Right lobe of liver (tissue), 6 donors: ENCODE measurements at regions not wholly inside any gene's neighbourhood (a gene's known extent, or its start where the extent isn't known, plus 50 kb on each side); places are given as distances from the start of the nearest gene placed in this dataset.

ENCODE experiments used
- ATAC-seq, 4 donors: fragments of 200-7000 bp; cut with Tn5 transposase; one replicate each; pipeline ENCODE4 v1.9.1; 2020; ENCODE audit warnings: mild to moderate bottlenecking in 4 of 4, moderate library complexity in 4 of 4
- DNase-seq, 3 donors: peaks; one replicate each; pipeline ENCODE4 v3.0.0-alpha.2; 2020
- H3K27ac ChIP-seq, 3 donors: fragments of 200-600 bp; one replicate each; pipeline ENCODE4 v1.8.0; 2022
- H3K27me3 ChIP-seq, 2 donors: fragments of 200-600 bp; one replicate each; pipeline ENCODE4 v1.8.0; 2022
- H3K36me3 ChIP-seq, 4 donors: fragments of 200-600 bp; sonication (generic) in 1 of 4; one replicate each; pipeline versions ENCODE4 v1.5.1 to v1.8.0; 2017 to 2022; ENCODE audit warnings: control low read depth in 1 of 4
- H3K4me1 ChIP-seq, 4 donors: fragments of 200-600 bp; sonication (generic) in 1 of 4; one replicate each; pipeline versions ENCODE4 v1.5.1 to v1.8.0; 2017 to 2022; ENCODE audit warnings: control low read depth in 1 of 4
- H3K4me3 ChIP-seq, 3 donors: fragments of 200-600 bp; one replicate each; pipeline ENCODE4 v1.8.0; 2022
- H3K9me3 ChIP-seq, 4 donors: fragments of 200-600 bp; sonication (generic) in 1 of 4; one replicate each; pipeline versions ENCODE4 v1.5.1 to v1.8.0; 2017 to 2022; ENCODE audit warnings: control low read depth in 1 of 4
- POLR2A ChIP-seq: fragments of 450-650 bp; IDR thresholded peaks from one replicate; pipeline ENCODE4 v1.6.1; 2017; ENCODE audit warnings: antibody characterized with exemption, mild to moderate bottlenecking
- WGBS: methylation state at CpG from one replicate; pipeline ENCODE4 v1.1.6; 2018; ENCODE audit warnings: low coverage, low lambda C conversion rate; ENCODE audit not compliant: insufficient coverage; ENCODE audit errors: missing lambda C conversion rate; 5-methylcytosine and 5-hydroxymethylcytosine counted together
- intact Hi-C, 2 donors: fragments of 100-400 bp; cut with DNase I; formaldehyde crosslinking; loops; one replicate each; pipeline versions ENCODE4 v1.11.2 to v1.14.1; 2022
- TF ChIP-seq, protein P1 (sequence below), 4 donors: fragments of 200-600 bp in 3 of 4; fragments of 450-650 bp in 1 of 4; IDR thresholded peaks; one replicate each; pipeline versions ENCODE4 v1.5.1 to v1.8.0; 2016 to 2022; ENCODE audit warnings: antibody characterized with exemption in 4 of 4, mild to moderate bottlenecking in 2 of 4
- donor health status: DM: no; HTN: yes; CAD: no.
- donor health status: DM: no; HTN: no; CAD: no.
- donor health status: DM: no; HTN: no; CAD: no.
- donor health status: DM: no; HTN: yes; CAD: no.
- donor health status: DM: no; HTN: yes; CAD: no.

DNA sequence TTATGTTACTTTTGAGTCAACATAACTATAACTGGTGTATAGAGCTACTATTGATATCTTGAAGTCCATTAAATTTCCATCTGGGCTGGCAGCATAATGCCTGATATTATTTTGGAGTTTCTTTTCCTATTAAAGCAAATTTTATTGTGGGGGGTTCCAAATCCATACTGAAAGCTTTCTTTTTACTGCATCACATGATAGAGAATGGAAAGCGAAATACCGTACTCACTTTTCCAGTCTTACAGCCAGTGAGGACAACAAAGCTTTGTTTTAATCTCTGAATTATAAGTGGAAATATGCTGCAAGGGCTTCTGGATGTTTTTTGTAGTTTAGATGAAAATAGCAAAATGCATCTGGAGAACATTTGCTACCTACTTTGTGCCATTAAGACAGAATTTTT lies 477.5 kb upstream of the SEMA3D start:
- no peak for TF ChIP-seq POLR2A
- TF ChIP-seq, protein P1, sequence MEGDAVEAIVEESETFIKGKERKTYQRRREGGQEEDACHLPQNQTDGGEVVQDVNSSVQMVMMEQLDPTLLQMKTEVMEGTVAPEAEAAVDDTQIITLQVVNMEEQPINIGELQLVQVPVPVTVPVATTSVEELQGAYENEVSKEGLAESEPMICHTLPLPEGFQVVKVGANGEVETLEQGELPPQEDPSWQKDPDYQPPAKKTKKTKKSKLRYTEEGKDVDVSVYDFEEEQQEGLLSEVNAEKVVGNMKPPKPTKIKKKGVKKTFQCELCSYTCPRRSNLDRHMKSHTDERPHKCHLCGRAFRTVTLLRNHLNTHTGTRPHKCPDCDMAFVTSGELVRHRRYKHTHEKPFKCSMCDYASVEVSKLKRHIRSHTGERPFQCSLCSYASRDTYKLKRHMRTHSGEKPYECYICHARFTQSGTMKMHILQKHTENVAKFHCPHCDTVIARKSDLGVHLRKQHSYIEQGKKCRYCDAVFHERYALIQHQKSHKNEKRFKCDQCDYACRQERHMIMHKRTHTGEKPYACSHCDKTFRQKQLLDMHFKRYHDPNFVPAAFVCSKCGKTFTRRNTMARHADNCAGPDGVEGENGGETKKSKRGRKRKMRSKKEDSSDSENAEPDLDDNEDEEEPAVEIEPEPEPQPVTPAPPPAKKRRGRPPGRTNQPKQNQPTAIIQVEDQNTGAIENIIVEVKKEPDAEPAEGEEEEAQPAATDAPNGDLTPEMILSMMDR (IDR thresholded peaks at IDR 0.05): no peak
- DNase-seq (no peak), ATAC-seq (no peak)
- Histone ChIP-seq H3K27me3 (no peaks in the 10 kb centered on the region), H3K36me3 (no peaks in the 10 kb centered on the region), H3K9me3 (no peaks in the 10 kb centered on the region), H3K4me1 (no peaks in the 10 kb centered on the region), H3K27ac (no peak overlapping the region), H3K4me3 (no peak overlapping the region)
- WGBS: 74% methylated on average over 2 of the region's 2 CpGs
- intact Hi-C loops: no loop called here

DNA sequence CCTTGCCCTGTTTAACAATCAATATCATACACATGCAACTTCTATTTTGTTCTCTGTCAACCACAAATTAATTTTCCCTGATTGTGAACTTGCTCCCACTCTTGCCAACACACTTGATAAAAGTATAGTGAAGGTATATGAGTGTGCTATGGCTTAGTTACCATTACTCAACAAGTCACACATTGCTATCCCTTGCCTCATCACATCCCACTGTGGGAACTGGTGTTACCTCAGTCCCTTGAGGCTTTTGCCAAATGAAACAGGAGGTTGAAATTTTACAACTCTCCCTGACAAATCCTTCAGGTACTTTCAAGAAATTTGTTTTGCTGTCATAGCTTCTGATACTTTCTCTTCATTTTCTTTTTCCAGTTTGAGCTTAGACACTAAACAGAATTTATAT lies 472.5 kb upstream of the SEMA3D start:
- H3K27me3 ChIP-seq: no peaks in the 10 kb centered on the region
- ATAC-seq (no peak), DNase-seq (no peak)
- no peak overlapping the region for H3K27ac ChIP-seq
- no peaks in the 10 kb centered on the region for H3K9me3 ChIP-seq
- no peak overlapping the region for H3K4me3 ChIP-seq
- no peaks in the 10 kb centered on the region for H3K36me3 ChIP-seq
- TF ChIP-seq, protein P1 (IDR thresholded peaks at IDR 0.05): no peak
- TF ChIP-seq POLR2A: no peak
- intact Hi-C loops: no loop called here
- no peaks in the 10 kb centered on the region for H3K4me1 ChIP-seq

DNA sequence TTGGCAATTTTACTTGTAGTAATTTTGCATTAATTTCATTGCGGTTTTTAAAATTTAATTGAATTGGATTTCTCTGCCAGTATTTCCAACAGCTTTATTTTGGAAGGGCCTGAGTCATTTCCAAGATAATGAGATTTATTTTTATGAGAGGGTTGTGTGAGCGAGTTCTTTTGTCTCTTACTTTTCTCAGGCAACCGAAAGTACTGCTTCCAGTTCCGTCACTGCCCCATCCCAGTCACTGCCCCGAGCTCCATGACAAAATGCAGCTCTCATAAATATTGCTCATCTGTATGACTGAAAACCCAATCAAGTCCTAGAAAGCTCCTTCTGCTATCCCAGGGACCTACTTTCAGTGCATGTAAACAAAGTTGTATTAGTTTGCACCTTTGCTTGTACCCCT lies 468.4 kb upstream of the SEMA3D start:
- DNase-seq (no peak), ATAC-seq (no peak)
- no peaks in the 10 kb centered on the region for H3K36me3 ChIP-seq
- TF ChIP-seq POLR2A: no peak
- no peak overlapping the region for H3K27ac ChIP-seq
- H3K4me1 ChIP-seq: no peaks in the 10 kb centered on the region
- peaks cover 0 to 3% (median 0%) of the 10 kb centered on the region in 4 donors for H3K9me3 ChIP-seq
- intact Hi-C loops: no loop called here
- H3K27me3 ChIP-seq: no peaks in the 10 kb centered on the region
- H3K4me3 ChIP-seq: no peak overlapping the region
- 73% methylated on average over 4 of the region's 5 CpGs for WGBS

DNA sequence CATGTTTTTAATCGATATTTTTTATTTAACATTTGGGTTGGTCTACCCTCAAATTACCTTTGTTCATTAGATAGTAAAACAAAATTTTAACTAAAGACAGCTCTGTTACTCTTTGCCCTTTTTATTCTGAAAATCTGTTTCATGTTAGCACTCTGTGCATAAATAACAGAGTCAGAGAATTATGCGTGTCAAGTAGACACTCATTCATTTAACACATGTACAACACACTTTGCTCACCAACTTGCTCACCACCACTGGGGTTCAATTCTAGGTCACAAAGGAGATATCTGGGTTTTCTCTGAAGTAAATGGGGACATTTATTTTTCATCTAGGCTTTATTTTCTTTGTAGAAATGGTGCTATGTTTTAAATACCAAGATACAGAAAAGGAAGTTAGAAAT lies 457.4 kb upstream of the SEMA3D start:
- Histone ChIP-seq H3K4me3 (no peak overlapping the region), H3K27me3 (no peaks in the 10 kb centered on the region), H3K36me3 (no peaks in the 10 kb centered on the region), H3K4me1 (no peaks in the 10 kb centered on the region), H3K27ac (no peak overlapping the region), H3K9me3 (no peaks in the 10 kb centered on the region)
- 66% methylated on average over 2 of the region's 2 CpGs for WGBS
- TF ChIP-seq, protein P1 (IDR thresholded peaks at IDR 0.05): no peak
- no peak for TF ChIP-seq POLR2A
- ATAC-seq: no peak
- intact Hi-C loops: no loop called here
- no peak for DNase-seq

DNA sequence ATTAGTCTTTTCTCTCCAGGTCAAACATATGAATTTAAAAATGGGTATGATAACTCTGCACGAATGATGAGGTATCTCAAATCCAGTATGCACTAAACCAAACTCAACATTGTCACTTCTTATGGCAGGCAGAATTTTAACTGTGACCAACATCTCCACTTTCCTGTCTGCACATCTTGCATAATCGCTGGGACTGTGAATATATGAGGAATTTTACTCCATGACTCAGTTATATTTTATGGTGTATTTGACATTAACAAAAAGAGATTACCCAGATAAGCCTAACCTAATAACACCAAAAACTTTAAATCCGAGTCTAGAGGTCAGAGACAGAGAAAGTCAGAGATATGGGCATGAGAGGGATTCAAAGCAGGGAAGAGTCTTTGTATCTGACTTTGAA lies 454.5 kb upstream of the SEMA3D start:
- DNase-seq: no peak
- Histone ChIP-seq H3K36me3 (no peaks in the 10 kb centered on the region), H3K27me3 (no peaks in the 10 kb centered on the region), H3K9me3 (no peaks in the 10 kb centered on the region), H3K4me1 (no peaks in the 10 kb centered on the region), H3K4me3 (no peak overlapping the region), H3K27ac (no peak overlapping the region)
- TF ChIP-seq, protein P1 (IDR thresholded peaks at IDR 0.05): no peak
- TF ChIP-seq POLR2A: no peak
- no peak for ATAC-seq
- intact Hi-C loops: no loop called here
- WGBS: 30% methylated on average over 3 of the region's 3 CpGs
